ENCODE measurements at regions not wholly inside any gene's neighbourhood (a gene's known extent, or its start where the extent isn't known, plus 50 kb on each side); places are given as distances from the start of the nearest gene placed in this dataset.

GRCh38 chr16:9644258-9644657 is 538.0 kb downstream of the GRIN2A start:
- no peaks in the 10 kb centered on the region for H3K9me3 ChIP-seq (replicated peaks; ENCODE audit: control insufficient read depth, insufficient read depth, low read depth, low read length)
- H3K27ac ChIP-seq (ENCODE audit: extremely low read depth, low read depth, low read length), result no peak overlapping the region
- H3K79me2 ChIP-seq (ENCODE audit: control insufficient read depth, insufficient read depth, low read length), result no peaks in the 10 kb centered on the region
- WGBS (ENCODE audit: insufficient coverage, low coverage, missing lambda C conversion rate), result 2% methylated on average over 3 of the region's 3 CpGs
- in situ Hi-C loops (cut with MboI) (no loop called here), intact Hi-C loops (cut with micrococcal nuclease) (no loop called here)
- FAIRE-seq (no peak), DNase-seq (ENCODE audit: extremely low read depth in 1 of 4, low spot score in 3 of 4) (no peak), ATAC-seq (no peak)
- H3K4me3 ChIP-seq, result no peak overlapping the region
- no peaks in the 10 kb centered on the region for H3K9me1 ChIP-seq (ENCODE audit: control insufficient read depth, insufficient read depth, low read length)
- no peak overlapping the region for H3K4me2 ChIP-seq (ENCODE audit: insufficient read depth, low read length)
- no peak for TF ChIP-seq KAT8 (IDR thresholded peaks at IDR 0.05; ENCODE audit: low read depth)
- no peak for TF ChIP-seq PCBP2 (IDR thresholded peaks at IDR 0.05; ENCODE audit: low read depth, low read length, poor library complexity, severe bottlenecking)
- TF ChIP-seq MCM2 (IDR thresholded peaks at IDR 0.05; ENCODE audit: low read depth), result no peak
- no peak for TF ChIP-seq ZNF274 (IDR thresholded peaks at IDR 0.05; ENCODE audit: borderline replicate concordance, low read depth, low read length)
- TF ChIP-seq NFIC (IDR thresholded peaks at IDR 0.05), result no peak
- no peak for TF ChIP-seq CAMTA2 (CRISPR knock-in tag; conservative IDR thresholded peaks at IDR 0.05)
- TF ChIP-seq, protein P1, sequence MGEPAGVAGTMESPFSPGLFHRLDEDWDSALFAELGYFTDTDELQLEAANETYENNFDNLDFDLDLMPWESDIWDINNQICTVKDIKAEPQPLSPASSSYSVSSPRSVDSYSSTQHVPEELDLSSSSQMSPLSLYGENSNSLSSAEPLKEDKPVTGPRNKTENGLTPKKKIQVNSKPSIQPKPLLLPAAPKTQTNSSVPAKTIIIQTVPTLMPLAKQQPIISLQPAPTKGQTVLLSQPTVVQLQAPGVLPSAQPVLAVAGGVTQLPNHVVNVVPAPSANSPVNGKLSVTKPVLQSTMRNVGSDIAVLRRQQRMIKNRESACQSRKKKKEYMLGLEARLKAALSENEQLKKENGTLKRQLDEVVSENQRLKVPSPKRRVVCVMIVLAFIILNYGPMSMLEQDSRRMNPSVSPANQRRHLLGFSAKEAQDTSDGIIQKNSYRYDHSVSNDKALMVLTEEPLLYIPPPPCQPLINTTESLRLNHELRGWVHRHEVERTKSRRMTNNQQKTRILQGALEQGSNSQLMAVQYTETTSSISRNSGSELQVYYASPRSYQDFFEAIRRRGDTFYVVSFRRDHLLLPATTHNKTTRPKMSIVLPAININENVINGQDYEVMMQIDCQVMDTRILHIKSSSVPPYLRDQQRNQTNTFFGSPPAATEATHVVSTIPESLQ (CRISPR knock-in tag; IDR thresholded peaks at IDR 0.05), result no peak
- ChIA-PET CTCF (ENCODE audit: low intra/inter-chr PET ratio) (no interaction called here), POLR2A (interaction anchor here (0.6 to 1.2 kb wide), 2 partner anchors 11 to 14 kb away, joined by 3 to 5 read pairs; no protein-coding TSS in a partner anchor)
- no peaks in the 10 kb centered on the region for H4K20me1 ChIP-seq (replicated peaks; ENCODE audit: control insufficient read depth, insufficient read depth, low read length)
- no TSS peak for BruUV-seq (replicated peaks)
- H3K27me3 ChIP-seq (ENCODE audit: control insufficient read depth in 2 of 2, insufficient read depth in 2 of 2, low read length in 2 of 2), result peaks cover 0 to 5% of the 10 kb centered on the region in 2 experiments; a peak in 2 of 5 replicates
- H3K9ac ChIP-seq (ENCODE audit: insufficient read depth in 1 of 2, low read depth in 2 of 2, low read length in 2 of 2), result no peak overlapping the region
- no peaks in the 10 kb centered on the region for H3K36me3 ChIP-seq (ENCODE audit: control insufficient read depth, insufficient read depth, low read length)
- H2AFZ ChIP-seq (ENCODE audit: low read depth, low read length), result no peak overlapping the region
- H3K4me1 ChIP-seq (replicated peaks in 1 of 2; ENCODE audit: control insufficient read depth in 2 of 2, insufficient read depth in 2 of 2, low read length in 2 of 2), result no peaks in the 10 kb centered on the region
